Activated T-cell treated with anti-CD3 and anti-CD28 coated beads, Interleukin-2, amount 50 U/mL, for 72 hours (primary cell): ENCODE measurements at regions not wholly inside any gene's neighbourhood (a gene's known extent, or its start where the extent isn't known, plus 50 kb on each side); places are given as distances from the start of the nearest gene placed in this dataset.
"Not testable (repeated sequence)": the region's sequence is repeated elsewhere in the genome, so short reads cannot be mapped to it uniquely, and the experiment has no call there.

Experiments used
- ATAC-seq, 2 donors: fragments of 150-1000 bp; cut with Tn5 transposase; replicated peaks in 1 of 2; 2 replicates each; pipeline ENCODE4 v1.10.0; 2021; ENCODE audit warnings: moderate library complexity in 2 of 2, mild to moderate bottlenecking in 1 of 2
- DNase-seq, 2 donors: peaks; one replicate each; pipeline ENCODE4 v3.0.0; 2021 to 2022; ENCODE audit warnings: mixed read lengths in 1 of 2
- H3K27ac Mint-ChIP-seq: one replicate; pipeline ENCODE4 v1.8.0; 2022; ENCODE audit warnings: mild to moderate bottlenecking, moderate library complexity, mixed read lengths
- H3K27me3 Mint-ChIP-seq: one replicate; pipeline ENCODE4 v1.8.0; 2022; ENCODE audit warnings: low read depth, mixed read lengths
- H3K36me3 Mint-ChIP-seq, 2 donors: one replicate each; pipeline ENCODE4 v1.8.0; 2022; ENCODE audit warnings: mixed read lengths in 2 of 2, mild to moderate bottlenecking in 1 of 2; ENCODE audit not compliant: insufficient read depth in 2 of 2
- H3K4me1 Mint-ChIP-seq: one replicate; pipeline ENCODE4 v1.8.0; 2022; ENCODE audit warnings: low read depth, mixed read lengths
- H3K4me3 Mint-ChIP-seq, 2 donors: one replicate each; pipeline ENCODE4 v1.8.0; 2022; ENCODE audit warnings: mild to moderate bottlenecking in 2 of 2, mixed read lengths in 2 of 2, moderate library complexity in 2 of 2
- H3K9me3 Mint-ChIP-seq, 2 donors: one replicate each; pipeline ENCODE4 v1.8.0; 2022; ENCODE audit warnings: mixed read lengths in 2 of 2

DNA sequence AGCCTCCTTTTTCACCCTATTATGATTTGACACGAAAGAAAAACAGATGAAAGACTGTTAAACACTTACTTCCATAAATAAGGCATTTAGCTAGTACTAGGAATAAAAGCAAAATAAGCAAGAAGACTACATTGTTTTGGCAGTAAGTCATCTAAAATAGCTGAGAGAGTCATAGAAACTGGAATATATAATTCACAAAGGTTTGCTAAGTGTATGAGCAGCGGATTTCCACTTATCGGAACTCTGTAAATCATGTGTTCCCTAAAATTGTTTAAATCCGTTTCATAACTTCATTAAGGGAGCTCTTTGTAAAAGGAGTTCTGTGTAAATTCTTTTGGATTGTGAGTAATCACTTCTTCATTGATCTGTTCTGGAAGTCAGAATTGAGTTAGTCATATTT is 202.5 kb upstream of the CBLB start:
- peaks cover 7% of the 10 kb centered on the region in 2 donors for H3K36me3 Mint-ChIP-seq
- H3K27me3 Mint-ChIP-seq = no peaks in the 10 kb centered on the region
- H3K9me3 Mint-ChIP-seq = peaks cover 2 to 4% of the 10 kb centered on the region in 2 donors
- peak overlapping the region; percentile 68 for H3K27ac Mint-ChIP-seq
- H3K4me3 Mint-ChIP-seq = no peak overlapping the region
- H3K4me1 Mint-ChIP-seq = peaks cover 11% of the 10 kb centered on the region
- ATAC-seq (no peak), DNase-seq (no peak)

DNA sequence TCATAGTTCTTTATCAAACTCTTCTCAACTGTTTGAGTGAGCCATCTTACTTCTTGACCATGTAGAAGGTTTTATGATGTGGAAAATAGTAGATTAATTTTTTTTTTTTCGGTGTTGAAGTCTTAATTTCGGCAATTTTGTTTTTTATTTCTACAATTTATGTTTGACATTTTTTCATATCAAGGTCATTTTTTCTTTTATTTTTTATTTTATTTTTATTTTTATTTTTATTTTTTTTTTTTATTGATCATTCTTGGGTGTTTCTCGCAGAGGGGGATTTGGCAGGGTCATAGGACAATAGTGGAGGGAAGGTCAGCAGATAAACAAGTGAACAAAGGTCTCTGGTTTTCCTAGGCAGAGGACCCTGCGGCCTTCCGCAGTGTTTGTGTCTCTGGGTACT is 203.8 kb upstream of the CBLB start:
- not testable (repeated sequence) for DNase-seq, ATAC-seq, H3K9me3 Mint-ChIP-seq, H3K4me3 Mint-ChIP-seq, H3K27ac Mint-ChIP-seq, H3K27me3 Mint-ChIP-seq, H3K36me3 Mint-ChIP-seq
- H3K4me1 Mint-ChIP-seq = peaks cover 11% of the 10 kb centered on the region

DNA sequence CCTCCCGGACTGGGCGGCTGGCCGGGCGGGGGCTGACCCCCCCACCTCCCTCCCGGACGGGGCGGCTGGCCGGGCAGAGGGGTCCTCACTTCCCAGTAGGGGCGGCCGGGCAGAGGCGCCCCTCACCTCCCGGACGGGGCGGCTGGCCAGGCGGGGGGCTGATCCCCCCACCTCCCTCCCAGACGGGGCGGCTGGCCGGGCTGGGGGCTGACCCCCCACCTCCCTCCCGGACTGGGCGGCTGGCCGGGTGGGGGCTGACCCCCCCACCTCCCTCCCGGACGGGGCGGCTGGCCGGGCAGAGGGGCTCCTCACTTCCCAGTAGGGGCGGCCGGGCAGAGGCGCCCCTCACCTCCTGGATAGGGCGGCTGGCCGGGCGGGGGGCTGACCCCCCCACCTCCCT is 205.0 kb upstream of the CBLB start:
- not testable (repeated sequence) for H3K36me3 Mint-ChIP-seq, H3K27me3 Mint-ChIP-seq, H3K27ac Mint-ChIP-seq, H3K4me3 Mint-ChIP-seq, DNase-seq, H3K9me3 Mint-ChIP-seq, ATAC-seq, H3K4me1 Mint-ChIP-seq

DNA sequence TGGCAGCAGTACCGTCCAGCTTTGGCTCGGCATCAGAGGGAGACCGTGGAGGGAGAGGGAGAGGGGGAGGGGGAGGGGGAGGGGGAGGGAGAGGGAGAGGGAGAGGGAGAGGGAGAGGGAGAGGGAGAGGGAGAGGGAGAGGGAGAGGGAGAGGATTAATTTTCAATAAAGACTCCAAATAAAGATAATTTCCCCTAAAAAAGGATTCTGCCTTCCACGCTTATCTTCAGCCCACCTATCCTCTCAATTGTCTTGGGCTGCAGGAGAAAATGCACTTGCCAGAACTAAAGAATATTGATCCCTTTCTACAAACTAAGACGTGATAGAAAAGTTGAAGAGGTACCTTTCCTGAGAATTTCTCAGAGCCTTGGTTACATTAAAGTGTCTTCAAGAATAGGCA is 206.9 kb upstream of the CBLB start:
- H3K27me3 Mint-ChIP-seq, ATAC-seq, H3K27ac Mint-ChIP-seq, H3K4me3 Mint-ChIP-seq, DNase-seq, H3K4me1 Mint-ChIP-seq, H3K9me3 Mint-ChIP-seq, H3K36me3 Mint-ChIP-seq: not testable (repeated sequence)

DNA sequence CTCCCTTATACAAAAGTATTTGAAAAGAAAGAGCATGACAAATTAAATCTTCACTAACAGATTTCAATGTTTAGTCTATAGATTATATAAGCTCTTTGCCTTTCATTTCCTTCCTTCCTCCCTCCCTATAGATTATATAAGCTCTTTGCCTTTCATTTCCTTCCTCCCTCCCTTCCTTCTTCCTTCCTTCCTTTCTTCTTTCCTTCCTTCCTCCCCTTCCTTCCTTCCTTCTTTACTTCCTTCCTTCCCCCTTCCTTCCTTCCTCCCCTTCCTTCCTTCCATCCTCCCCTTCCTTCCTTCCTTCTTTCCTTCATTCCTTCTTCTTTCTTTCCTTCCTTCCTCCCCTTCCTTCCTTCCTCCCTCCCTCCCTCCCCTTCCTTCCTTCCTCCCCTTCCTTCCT is 209.8 kb upstream of the CBLB start:
- Mint-ChIP-seq H3K4me3 (no peak overlapping the region), H3K27me3 (no peaks in the 10 kb centered on the region), H3K4me1 (peaks cover 9% of the 10 kb centered on the region), H3K36me3 (peaks cover 2 to 3% of the 10 kb centered on the region in 2 donors), H3K9me3 (peaks cover 8% of the 10 kb centered on the region in 2 donors), H3K27ac (no peak overlapping the region)
- DNase-seq (no peak), ATAC-seq (no peak)

DNA sequence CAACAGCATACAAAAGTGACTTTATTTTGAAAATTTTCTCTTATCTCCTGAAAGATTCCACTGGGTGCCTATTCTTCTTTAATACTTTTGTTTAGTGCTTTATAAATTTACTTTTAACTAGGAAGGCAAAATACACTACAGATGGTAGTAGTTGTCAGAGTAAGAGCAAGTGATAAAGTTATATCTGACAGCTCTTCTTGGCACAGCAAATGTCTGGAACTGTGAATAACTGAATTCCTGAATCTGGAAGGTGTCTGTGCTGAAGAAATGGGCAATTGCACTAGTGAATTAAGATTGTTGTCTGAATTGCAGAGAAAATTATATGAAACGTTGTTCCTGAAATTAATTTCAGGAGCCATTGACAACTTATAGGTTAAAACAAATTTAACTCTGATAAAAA is 213.8 kb upstream of the CBLB start:
- ATAC-seq (no peak), DNase-seq (no peak)
- Mint-ChIP-seq H3K27ac (no peak overlapping the region), H3K27me3 (no peaks in the 10 kb centered on the region), H3K4me1 (peaks cover 26% of the 10 kb centered on the region), H3K9me3 (peaks cover 2 to 7% of the 10 kb centered on the region in 2 donors), H3K36me3 (peaks cover 4 to 9% of the 10 kb centered on the region in 2 donors), H3K4me3 (peak overlapping the region in 1 of 2 donors; percentile 63)

DNA sequence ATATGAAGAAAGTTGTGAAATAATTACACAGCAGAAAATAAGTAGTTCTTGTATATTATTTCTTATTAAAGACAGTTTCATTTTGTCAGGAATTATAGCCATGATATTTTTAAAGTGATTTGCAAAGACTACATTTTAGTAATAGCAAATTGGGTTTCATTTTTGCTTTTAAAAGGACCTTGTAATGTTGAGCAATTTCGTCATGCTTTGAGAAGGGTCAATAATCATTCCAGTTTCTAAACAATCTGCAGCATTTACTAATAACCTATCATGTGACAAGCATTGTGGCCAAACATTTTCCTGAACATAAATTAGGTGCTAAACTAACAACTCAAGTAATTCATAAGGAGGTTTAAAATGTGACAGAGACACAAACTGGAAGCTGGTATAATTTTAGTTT is 214.4 kb upstream of the CBLB start:
- peaks cover 2 to 7% of the 10 kb centered on the region in 2 donors for H3K9me3 Mint-ChIP-seq
- DNase-seq (no peak), ATAC-seq (no peak)
- H3K4me3 Mint-ChIP-seq = no peak overlapping the region
- H3K27me3 Mint-ChIP-seq = no peaks in the 10 kb centered on the region
- H3K36me3 Mint-ChIP-seq = peaks cover 4 to 9% of the 10 kb centered on the region in 2 donors
- H3K4me1 Mint-ChIP-seq = peaks cover 26% of the 10 kb centered on the region
- peak overlapping the region; percentile 80 for H3K27ac Mint-ChIP-seq

DNA sequence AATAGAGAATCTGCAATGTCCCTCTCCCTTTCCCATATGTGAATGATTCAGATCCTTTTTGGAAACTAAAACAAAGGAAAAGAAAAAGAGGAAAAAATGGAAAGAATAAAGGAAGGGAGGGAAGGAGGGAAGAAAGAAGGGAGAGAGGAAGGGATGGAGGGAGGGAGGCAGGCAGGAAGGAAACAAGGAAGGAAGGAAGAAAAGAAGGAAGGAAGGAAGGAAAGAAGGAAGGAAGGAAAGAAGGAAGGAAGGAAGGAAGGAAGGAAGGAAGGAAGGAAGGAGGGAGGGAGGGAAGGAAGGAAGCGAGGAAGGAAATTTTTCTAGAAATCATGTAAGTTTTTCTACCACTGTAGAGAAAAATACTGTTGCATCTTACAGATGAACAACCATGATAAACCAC is 215.0 kb upstream of the CBLB start:
- H3K36me3 Mint-ChIP-seq = peaks cover 4 to 9% of the 10 kb centered on the region in 2 donors
- peaks cover 26% of the 10 kb centered on the region for H3K4me1 Mint-ChIP-seq
- DNase-seq (no peak), ATAC-seq (no peak)
- peaks cover 2 to 7% of the 10 kb centered on the region in 2 donors for H3K9me3 Mint-ChIP-seq
- H3K27ac Mint-ChIP-seq = no peak overlapping the region
- no peaks in the 10 kb centered on the region for H3K27me3 Mint-ChIP-seq
- H3K4me3 Mint-ChIP-seq = no peak overlapping the region

DNA sequence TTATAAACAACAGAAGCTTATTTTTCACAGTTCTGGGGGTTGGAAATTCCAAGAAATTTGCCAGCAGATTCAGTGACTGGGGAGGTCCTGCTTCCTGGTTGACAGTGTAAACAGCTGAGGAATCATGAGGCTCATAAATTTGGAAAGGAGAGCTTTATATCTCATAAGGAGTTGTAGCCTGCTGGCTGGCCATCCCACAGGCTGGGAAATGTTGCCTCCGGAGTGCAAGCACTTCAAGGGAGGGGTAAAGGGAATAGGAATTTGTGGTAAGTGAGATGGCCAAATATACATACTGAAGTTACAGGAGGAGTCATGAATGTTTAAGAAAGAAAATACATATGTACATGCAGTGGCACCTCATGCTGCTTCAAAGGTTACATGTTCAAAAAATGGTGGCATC is 217.2 kb upstream of the CBLB start:
- no peak for ATAC-seq
- Mint-ChIP-seq H3K27ac (no peak overlapping the region), H3K4me1 (peaks cover 26% of the 10 kb centered on the region), H3K27me3 (no peaks in the 10 kb centered on the region), H3K4me3 (no peak overlapping the region), H3K9me3 (peaks cover 0 to 3% of the 10 kb centered on the region in 2 donors), H3K36me3 (peaks cover 4 to 9% of the 10 kb centered on the region in 2 donors)
- no peak for DNase-seq

DNA sequence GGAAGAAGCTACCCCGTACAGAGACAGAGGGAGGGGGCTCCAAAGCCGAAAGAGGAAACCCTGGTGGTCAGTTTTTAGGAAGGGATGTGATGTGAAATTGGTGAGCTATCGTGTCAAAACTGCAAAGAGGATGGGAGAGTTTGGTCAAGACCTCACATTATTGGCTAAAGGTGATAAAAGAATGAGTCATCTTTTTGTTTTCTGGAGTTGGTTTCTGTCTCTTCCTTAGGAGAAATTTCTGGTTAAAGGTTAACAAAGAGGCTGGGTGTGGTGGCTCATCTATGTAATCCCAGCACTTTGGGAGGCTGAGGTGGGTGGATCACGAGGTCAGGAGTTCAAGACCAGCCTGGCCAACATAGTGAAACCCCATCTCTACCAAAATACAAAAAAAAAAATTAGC is 217.8 kb upstream of the CBLB start:
- no peak overlapping the region for H3K27ac Mint-ChIP-seq
- peaks cover 0 to 3% of the 10 kb centered on the region in 2 donors for H3K9me3 Mint-ChIP-seq
- ATAC-seq (no peak), DNase-seq (no peak)
- H3K4me1 Mint-ChIP-seq = peaks cover 26% of the 10 kb centered on the region
- no peak overlapping the region for H3K4me3 Mint-ChIP-seq
- H3K36me3 Mint-ChIP-seq = peaks cover 4 to 9% of the 10 kb centered on the region in 2 donors
- no peaks in the 10 kb centered on the region for H3K27me3 Mint-ChIP-seq

DNA sequence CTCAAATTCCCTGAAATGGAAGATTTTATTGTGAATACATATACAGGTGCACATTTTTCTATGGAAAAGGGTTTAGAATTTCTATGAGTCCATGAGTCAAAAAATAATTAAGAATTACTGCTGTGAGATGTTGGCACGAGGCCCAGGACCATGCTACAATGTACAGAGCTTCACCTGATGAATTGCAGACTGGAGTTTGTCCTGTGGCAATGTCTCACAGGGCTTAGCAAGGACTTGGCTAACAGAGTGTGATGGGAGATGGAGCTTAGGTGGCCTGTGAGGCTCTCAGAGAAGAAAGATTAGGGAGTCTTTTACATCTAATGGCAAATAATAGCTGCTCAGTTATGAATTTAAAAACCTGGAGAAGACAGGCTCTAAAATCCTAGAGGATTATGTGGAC is 219.5 kb upstream of the CBLB start:
- no peak overlapping the region for H3K4me3 Mint-ChIP-seq

DNA sequence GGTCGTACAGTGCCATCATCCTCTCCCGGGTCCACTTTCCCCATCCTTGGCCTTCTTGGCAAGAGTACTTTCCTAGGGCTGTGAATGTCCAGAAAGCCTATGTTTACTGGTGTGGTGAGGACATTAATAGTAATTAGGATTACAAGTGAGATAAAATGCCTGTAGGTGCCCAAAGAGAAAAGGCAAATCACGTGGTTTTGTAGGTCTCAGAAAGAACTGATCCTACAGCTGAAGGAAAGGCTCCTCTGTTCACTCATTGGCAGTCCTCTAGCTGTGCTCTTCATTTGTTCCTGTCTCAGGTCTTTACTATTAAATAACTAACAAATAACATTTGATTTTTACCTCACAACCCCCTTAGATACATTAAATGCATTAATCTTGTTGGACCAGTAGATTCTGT is 220.1 kb upstream of the CBLB start:
- Mint-ChIP-seq H3K4me1 (peaks cover 20% of the 10 kb centered on the region), H3K27me3 (no peaks in the 10 kb centered on the region), H3K4me3 (no peak overlapping the region), H3K27ac (no peak overlapping the region), H3K9me3 (peaks cover 0 to 3% of the 10 kb centered on the region in 2 donors), H3K36me3 (peaks cover 4 to 9% of the 10 kb centered on the region in 2 donors)
- DNase-seq = no peak
- no peak for ATAC-seq

More for the DNA sequence above, 219.5 kb upstream of the CBLB start:
- no peak for DNase-seq
- peaks cover 0 to 3% of the 10 kb centered on the region in 2 donors for H3K9me3 Mint-ChIP-seq
- peaks cover 17% of the 10 kb centered on the region for H3K4me1 Mint-ChIP-seq
- H3K27ac Mint-ChIP-seq = no peak overlapping the region
- no peak for ATAC-seq
- peaks cover 4 to 9% of the 10 kb centered on the region in 2 donors for H3K36me3 Mint-ChIP-seq
- H3K27me3 Mint-ChIP-seq = no peaks in the 10 kb centered on the region

DNA sequence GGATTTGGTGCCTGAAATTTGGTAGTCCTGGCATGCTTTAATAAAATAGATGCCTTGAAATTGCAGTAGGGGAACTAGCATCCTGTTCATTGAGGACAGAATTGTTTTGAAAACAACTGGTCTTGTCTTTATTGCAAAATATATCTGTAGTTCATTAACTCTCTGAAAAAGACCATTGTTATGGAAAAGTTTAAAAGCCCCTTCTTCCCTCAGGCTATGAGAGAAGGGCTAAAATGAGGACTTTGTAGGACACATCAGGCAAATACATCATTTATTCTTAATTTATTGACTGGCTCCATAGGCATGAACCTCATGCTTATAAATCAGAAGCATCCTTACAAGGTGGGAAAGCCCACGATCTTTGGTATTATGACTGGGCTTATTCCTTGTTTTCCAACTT is 221.0 kb upstream of the CBLB start:
- H3K27ac Mint-ChIP-seq = no peak overlapping the region

DNA sequence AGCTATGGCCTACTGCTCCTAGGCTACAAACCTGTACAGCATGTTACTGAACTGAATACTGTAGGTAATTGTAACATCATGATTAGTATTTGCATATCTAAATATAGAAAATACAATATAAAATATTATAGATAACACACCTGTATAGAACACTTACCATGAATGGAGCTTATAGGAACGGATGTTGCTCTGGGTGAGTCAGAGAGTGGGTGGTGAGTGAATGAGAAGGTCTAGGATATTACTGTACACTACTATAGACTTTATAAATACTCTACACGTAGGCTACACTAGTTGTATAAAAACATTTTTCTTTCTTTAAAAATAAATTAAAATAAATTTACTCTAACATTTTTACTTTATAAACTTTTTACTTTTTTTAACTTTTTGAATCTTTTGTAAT is 224.0 kb upstream of the CBLB start:
- peaks cover 0 to 2% of the 10 kb centered on the region in 2 donors for H3K9me3 Mint-ChIP-seq
- H3K27ac Mint-ChIP-seq = no peak overlapping the region
- no peak overlapping the region for H3K4me3 Mint-ChIP-seq
- peaks cover 12% of the 10 kb centered on the region for H3K4me1 Mint-ChIP-seq
- ATAC-seq (peak; percentile 74 to 75), DNase-seq (peak in 1 of 2 donors; percentile 8)
- peaks cover 0 to 4% of the 10 kb centered on the region in 2 donors for H3K36me3 Mint-ChIP-seq
- H3K27me3 Mint-ChIP-seq = no peaks in the 10 kb centered on the region

More for the DNA sequence above, 221.0 kb upstream of the CBLB start:
- Mint-ChIP-seq H3K9me3 (peaks cover 0 to 3% of the 10 kb centered on the region in 2 donors), H3K4me1 (peaks cover 24% of the 10 kb centered on the region), H3K27me3 (no peaks in the 10 kb centered on the region), H3K4me3 (no peak overlapping the region), H3K36me3 (peaks cover 4 to 9% of the 10 kb centered on the region in 2 donors)
- DNase-seq = no peak
- ATAC-seq = no peak
